ENCODE measurements at regions not wholly inside any gene's neighbourhood (a gene's known extent, or its start where the extent isn't known, plus 50 kb on each side); places are given as distances from the start of the nearest gene placed in this dataset.
"Not testable (repeated sequence)": the region's sequence is repeated elsewhere in the genome, so short reads cannot be mapped to it uniquely, and the experiment has no call there.

DNA sequence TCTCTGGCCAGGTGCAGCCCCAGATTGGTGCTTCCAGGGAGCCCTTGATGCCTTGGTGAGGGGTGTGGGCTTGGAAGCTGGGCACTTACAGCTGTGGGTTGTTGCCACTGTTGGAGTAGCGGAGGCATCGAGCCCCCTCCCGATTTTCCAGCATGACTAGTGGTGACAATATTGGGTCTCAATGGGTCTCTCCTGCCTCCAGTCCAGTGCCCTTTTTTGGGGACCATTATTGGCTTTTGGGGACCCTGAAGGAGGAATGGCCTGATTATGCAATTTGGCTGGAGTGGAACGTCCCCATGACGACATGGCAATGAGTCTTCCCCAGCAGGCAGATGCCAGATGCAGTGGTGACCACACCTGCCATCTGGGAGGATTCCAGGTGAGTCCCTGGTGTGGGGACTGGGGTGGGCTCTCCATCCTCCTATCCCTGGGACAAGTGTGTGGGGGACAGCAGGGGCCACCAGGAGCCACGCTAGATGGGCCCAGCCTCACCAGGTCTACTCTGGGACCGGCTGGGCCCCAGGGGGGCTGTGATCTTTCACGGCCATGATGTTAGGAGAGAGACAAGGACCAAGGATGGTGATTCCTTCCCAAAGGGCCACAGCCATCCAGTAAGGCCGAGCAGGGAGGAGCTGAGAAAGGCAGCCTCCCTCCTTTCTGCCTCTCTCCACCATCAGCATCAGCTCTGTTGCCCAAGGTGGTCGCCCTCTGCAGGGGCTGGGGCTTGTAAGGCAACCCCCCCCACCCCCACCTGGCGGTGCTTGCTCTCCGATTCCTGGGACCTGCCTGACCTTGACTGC, 196.8 kb downstream of the GOLGA6L6 start:
- DNase-seq (ENCODE audit: low spot score in 2 of 2): peak in 1 of 2 donors; percentile 80
- WGBS, 2 donors: 80 to 82% methylated on average over 12 of the region's 12 CpGs
- TF ChIP-seq, protein P1, sequence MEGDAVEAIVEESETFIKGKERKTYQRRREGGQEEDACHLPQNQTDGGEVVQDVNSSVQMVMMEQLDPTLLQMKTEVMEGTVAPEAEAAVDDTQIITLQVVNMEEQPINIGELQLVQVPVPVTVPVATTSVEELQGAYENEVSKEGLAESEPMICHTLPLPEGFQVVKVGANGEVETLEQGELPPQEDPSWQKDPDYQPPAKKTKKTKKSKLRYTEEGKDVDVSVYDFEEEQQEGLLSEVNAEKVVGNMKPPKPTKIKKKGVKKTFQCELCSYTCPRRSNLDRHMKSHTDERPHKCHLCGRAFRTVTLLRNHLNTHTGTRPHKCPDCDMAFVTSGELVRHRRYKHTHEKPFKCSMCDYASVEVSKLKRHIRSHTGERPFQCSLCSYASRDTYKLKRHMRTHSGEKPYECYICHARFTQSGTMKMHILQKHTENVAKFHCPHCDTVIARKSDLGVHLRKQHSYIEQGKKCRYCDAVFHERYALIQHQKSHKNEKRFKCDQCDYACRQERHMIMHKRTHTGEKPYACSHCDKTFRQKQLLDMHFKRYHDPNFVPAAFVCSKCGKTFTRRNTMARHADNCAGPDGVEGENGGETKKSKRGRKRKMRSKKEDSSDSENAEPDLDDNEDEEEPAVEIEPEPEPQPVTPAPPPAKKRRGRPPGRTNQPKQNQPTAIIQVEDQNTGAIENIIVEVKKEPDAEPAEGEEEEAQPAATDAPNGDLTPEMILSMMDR (IDR thresholded peaks at IDR 0.05): no peak
- no peak for TF ChIP-seq POLR2A (IDR thresholded peaks at IDR 0.05)
- intact Hi-C loops (cut with DNase I; ENCODE audit: low total_unique reads): no loop called here
- no peak overlapping the region for H3K4me3 ChIP-seq (ENCODE audit: low read depth, poor library complexity, severe bottlenecking)

DNA sequence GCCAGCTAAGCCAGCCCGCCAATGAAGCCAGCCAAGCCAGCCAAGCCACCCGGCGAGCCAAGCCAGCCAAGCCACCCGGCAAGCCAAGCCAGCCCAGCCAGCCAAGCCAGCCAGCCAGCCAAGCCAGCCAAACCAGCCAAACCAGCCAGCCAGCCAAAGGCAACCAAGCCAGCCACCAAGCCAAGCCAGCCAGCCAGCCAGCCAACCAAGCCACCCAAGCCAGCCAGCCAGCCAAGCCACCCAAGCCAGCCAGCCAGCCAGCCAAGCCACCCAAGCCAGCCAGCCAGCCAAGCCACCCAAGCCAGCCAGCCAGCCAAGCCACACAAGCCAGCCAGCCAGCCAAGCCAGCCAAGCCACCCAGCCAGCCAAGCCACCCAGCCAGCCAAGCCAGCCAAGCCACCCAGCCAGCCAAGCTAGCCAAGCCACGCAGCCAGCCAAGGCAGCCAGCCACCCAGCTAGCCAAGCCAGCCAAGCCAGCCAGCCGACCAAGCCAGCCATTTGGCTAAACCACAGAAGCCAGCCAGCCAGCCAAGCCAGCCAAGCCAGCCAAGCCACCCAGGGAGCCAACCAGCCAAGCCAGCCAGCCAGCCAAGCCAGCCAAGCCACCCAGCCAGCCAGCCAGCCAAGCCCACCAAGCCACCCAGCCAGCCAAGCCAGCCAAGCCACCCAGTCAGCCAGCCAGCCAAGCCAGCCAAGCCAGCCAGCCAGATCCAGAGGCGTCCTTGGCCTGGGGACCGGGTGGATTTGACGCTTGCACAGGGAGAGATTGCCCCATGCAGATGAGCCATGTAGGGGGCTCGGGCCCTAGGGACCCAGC, 198.0 kb downstream of the GOLGA6L6 start:
- WGBS, 2 donors: 67 to 78% methylated on average over 5 to 10 of the region's 10 CpGs
- intact Hi-C loops (cut with DNase I; ENCODE audit: low total_unique reads); H3K4me3 ChIP-seq (ENCODE audit: low read depth, poor library complexity, severe bottlenecking): not testable (repeated sequence)

DNA sequence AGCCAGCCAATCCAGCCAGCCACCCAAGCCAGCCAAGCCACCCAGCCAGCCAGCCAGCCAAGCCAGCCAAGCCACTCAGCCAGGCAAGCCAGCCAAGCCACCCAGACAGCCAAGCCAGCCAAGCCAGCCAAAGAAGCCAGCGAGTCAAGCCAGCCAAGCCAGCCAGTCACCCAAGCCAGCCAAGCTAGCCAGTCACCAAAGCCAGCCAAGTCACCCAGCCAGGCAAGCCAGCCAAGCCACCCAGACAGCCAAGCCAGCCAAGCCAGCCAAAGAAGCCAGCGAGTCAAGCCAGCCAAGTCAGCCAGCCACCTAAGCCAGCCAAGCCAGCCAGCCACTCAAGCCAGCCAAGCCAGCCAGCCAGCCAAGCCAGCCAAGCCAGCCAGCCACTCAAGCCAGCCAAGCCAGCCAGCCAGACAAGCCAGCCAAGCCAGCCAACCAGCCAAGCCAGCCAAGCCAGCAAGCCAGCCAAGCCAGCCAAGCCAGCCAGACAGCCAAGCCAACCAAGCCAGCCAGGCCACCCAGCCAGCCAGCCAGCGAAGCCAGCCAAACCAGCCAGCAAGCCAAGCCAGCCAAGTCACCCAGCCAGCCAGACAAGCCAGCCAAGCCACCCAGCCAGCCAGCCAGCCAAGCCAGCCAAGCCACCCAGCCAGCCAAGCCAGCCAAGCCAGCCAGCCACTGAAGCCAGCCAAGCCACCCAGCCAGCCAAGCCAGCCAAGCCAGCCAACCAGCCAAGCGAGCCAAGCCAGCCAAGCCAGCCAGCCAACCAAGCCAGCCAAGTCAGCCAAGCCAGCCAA, 198.8 kb downstream of the GOLGA6L6 start:
- H3K4me3 ChIP-seq (ENCODE audit: low read depth, poor library complexity, severe bottlenecking); intact Hi-C loops (cut with DNase I; ENCODE audit: low total_unique reads): not testable (repeated sequence)
- DNase-seq (ENCODE audit: low spot score in 2 of 2): peak in 1 of 2 donors; percentile 75
- 41 to 60% methylated on average over 1 to 4 of the region's 4 CpGs for WGBS, 2 donors

More for the DNA sequence above, 198.0 kb downstream of the GOLGA6L6 start:
- peak in 1 of 2 donors; percentile 83 for DNase-seq (ENCODE audit: low spot score in 2 of 2)

DNA sequence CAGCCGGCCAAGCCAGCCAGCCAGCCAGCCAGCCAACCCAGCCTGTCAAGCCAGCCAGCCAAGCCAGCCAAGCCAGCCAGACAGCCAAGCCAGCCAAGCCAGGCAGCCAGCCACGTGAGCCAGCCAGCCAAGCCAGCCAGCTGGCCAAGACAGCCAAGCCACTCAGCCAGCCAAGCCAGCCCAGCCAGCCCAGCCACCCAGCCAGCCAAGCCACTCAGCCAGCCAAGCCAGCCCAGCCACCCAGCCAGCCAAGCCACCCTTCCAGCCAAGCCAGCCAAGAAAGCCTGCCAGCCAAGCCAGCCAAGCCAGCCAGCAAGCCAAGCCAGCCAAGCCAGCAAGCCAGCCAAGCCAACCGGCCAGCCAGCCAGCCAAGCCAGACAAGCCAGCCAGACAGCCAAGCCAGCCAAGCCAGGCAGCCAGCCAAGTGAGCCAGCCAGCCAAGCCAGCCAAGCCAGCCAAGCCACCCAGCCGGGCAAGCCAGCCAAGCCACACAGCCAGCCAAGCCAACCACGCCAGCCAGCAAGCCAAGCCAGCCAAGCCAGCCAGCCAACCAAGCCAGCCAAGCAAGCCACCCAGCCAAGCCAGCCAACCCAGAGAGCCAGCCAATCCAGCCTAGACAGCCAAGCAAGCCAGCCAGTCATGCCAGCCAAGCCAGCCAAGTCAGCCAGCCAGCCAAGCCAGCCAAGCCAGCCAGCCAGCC, 199.5 kb downstream of the GOLGA6L6 start:
- peak in 1 of 2 donors; percentile 97 for DNase-seq (ENCODE audit: low spot score in 2 of 2)
- TF ChIP-seq POLR2A (IDR thresholded peaks at IDR 0.05): peak in 1 of 2 donors; percentile 6
- TF ChIP-seq, protein P1 (IDR thresholded peaks at IDR 0.05): no peak
- no peak overlapping the region for H3K4me3 ChIP-seq (ENCODE audit: low read depth, poor library complexity, severe bottlenecking)
- intact Hi-C loops (cut with DNase I; ENCODE audit: low total_unique reads): no loop called here
- 34 to 40% methylated on average over 5 of the region's 5 CpGs for WGBS, 2 donors

DNA sequence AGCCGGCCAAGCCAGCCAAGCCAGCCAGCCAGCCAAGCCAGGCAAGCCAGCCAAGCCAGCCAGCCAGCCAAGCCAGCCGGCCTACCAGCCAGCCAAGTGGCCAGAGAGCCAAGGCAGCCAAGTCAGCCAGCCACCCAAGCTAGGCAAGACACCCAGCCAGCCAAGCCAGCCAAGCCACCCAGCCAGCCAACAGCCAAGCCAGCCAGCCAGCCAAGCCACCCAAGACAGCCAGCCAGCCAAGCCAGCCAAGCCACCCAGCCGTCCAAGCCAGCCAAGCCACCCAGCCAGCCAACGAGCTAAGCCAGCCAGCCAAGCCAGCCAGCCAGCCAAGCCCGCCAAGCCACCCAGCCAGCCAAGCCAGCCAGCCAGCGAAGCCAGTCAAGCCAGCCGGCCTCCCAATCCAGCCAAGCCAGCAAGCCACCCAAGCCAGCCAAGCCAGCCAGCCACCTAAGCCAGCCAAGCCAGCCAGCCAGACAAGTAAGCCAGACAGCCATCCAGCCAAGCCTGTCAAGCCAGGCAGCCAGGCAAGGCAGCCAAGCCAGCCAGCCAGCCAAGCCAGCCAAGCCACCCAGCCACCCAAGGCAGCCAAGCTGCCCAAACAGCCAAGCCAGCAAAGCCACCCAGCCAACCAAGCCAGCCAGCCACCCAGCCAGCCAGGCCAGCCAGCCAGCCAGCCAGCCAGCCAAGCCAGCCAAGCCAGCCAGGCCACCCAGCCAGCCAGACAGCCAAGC, 200.5 kb downstream of the GOLGA6L6 start:
- intact Hi-C loops (cut with DNase I; ENCODE audit: low total_unique reads): no loop called here

More for the DNA sequence above, 200.5 kb downstream of the GOLGA6L6 start:
- 60 to 61% methylated on average over 7 of the region's 7 CpGs for WGBS, 2 donors
- H3K4me3 ChIP-seq (ENCODE audit: low read depth, poor library complexity, severe bottlenecking): no peak overlapping the region
- TF ChIP-seq, protein P1 (IDR thresholded peaks at IDR 0.05): no peak
- TF ChIP-seq POLR2A (IDR thresholded peaks at IDR 0.05): no peak
- peak in 1 of 2 donors; percentile 97 for DNase-seq (ENCODE audit: low spot score in 2 of 2)
